MCF 10A (cell line): ENCODE measurements at regions not wholly inside any gene's neighbourhood (a gene's known extent, or its start where the extent isn't known, plus 50 kb on each side); places are given as distances from the start of the nearest gene placed in this dataset.

ENCODE experiments used
- BruUV-seq: library from RNA; stranded (reverse); fragments of 400-500 nt; replicated peaks from 2 replicates; lab custom pipeline; 2021; lab: Mats Ljungman, UMichigan
- CTCF ChIA-PET: fragments of 300-600 bp; sonication (Branson Sonifier 250); formaldehyde crosslinking; extraction: SDS; loops from one replicate; lab custom pipeline; 2021; ENCODE audit warnings: antibody characterized with exemption, inconsistent platforms; lab: Yijun Ruan, JAX
- POLR2A ChIA-PET: fragments of 300-600, 350-650 bp; sonication (Branson Sonifier 250); formaldehyde crosslinking; extraction: SDS; loops from one replicate; lab custom pipeline; 2020; ENCODE audit warnings: antibody characterized with exemption, inconsistent platforms; lab: Yijun Ruan, JAX
- DNase-seq: peaks from one replicate; pipeline ENCODE4 v3.0.0-alpha.2; 2018; ENCODE audit not compliant: unreplicated experiment
- H3K27ac Mint-ChIP-seq: one replicate; pipeline ENCODE4 v1.8.0; 2022; ENCODE audit warnings: mild to moderate bottlenecking, low read depth, mixed read lengths; ENCODE audit not compliant: unreplicated experiment
- H3K27me3 Mint-ChIP-seq: one replicate; pipeline ENCODE4 v1.8.0; 2022; ENCODE audit warnings: mixed read lengths; ENCODE audit not compliant: insufficient read depth, unreplicated experiment
- H3K36me3 Mint-ChIP-seq: one replicate; pipeline ENCODE4 v1.8.0; 2022; ENCODE audit warnings: mild to moderate bottlenecking, moderate library complexity, mixed read lengths; ENCODE audit not compliant: insufficient read depth, unreplicated experiment
- H3K4me1 Mint-ChIP-seq: one replicate; pipeline ENCODE4 v1.8.0; 2022; ENCODE audit warnings: mixed read lengths; ENCODE audit not compliant: insufficient read depth, unreplicated experiment
- H3K4me3 Mint-ChIP-seq: one replicate; pipeline ENCODE4 v1.8.0; 2022; ENCODE audit warnings: mild to moderate bottlenecking, moderate library complexity, mixed read lengths; ENCODE audit not compliant: unreplicated experiment
- H3K9me3 Mint-ChIP-seq: one replicate; pipeline ENCODE4 v1.8.0; 2022; ENCODE audit warnings: mixed read lengths; ENCODE audit not compliant: unreplicated experiment
- intact Hi-C: fragments of 100-400 bp; cut with micrococcal nuclease; formaldehyde crosslinking; loops from 2 replicates; pipeline ENCODE4 v1.14.1; 2022
- TF ChIP-seq, protein P1 (sequence below): fragments of 200-600 bp; IDR thresholded peaks from one replicate; pipeline ENCODE4 v1.8.0; 2022; ENCODE audit warnings: antibody characterized with exemption, mild to moderate bottlenecking; ENCODE audit not compliant: unreplicated experiment

DNA sequence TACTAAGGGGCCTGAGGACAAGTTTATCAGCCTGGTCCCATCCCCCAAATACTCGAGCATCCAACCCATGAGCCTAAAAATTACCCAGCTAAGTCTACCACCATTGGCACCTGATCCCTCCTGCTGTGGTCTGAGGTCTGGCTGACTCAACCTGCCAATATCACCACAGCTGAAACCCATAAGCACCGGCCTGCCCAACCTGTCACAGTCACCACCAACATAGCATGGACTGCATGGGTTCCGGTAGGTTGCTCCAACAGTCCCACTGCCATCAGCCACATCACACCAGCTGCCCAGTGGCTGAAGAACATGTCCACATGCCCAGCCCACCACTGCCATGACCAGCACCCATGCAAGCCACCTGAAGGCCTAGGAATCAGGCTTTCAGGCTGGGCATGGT is 495.0 kb downstream of the PRELID2 start:
- H3K36me3 Mint-ChIP-seq: no peaks in the 10 kb centered on the region
- POLR2A ChIA-PET: interaction anchor here (1.0 kb wide), 1 partner anchor 1136 kb away, joined by 3 read pairs; no protein-coding TSS in a partner anchor
- no peak overlapping the region for H3K27ac Mint-ChIP-seq
- no peak overlapping the region for H3K4me3 Mint-ChIP-seq
- DNase-seq: no peak
- no peaks in the 10 kb centered on the region for H3K27me3 Mint-ChIP-seq
- intact Hi-C loops: no loop called here
- peaks cover 23% of the 10 kb centered on the region for H3K9me3 Mint-ChIP-seq
- no peaks in the 10 kb centered on the region for H3K4me1 Mint-ChIP-seq
- BruUV-seq: no TSS peak
- TF ChIP-seq, protein P1, sequence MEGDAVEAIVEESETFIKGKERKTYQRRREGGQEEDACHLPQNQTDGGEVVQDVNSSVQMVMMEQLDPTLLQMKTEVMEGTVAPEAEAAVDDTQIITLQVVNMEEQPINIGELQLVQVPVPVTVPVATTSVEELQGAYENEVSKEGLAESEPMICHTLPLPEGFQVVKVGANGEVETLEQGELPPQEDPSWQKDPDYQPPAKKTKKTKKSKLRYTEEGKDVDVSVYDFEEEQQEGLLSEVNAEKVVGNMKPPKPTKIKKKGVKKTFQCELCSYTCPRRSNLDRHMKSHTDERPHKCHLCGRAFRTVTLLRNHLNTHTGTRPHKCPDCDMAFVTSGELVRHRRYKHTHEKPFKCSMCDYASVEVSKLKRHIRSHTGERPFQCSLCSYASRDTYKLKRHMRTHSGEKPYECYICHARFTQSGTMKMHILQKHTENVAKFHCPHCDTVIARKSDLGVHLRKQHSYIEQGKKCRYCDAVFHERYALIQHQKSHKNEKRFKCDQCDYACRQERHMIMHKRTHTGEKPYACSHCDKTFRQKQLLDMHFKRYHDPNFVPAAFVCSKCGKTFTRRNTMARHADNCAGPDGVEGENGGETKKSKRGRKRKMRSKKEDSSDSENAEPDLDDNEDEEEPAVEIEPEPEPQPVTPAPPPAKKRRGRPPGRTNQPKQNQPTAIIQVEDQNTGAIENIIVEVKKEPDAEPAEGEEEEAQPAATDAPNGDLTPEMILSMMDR: no peak
- CTCF ChIA-PET: interaction anchor here (0.6 to 1.4 kb wide), 3 partner anchors 487 to 872 kb away, joined by 3 to 4 read pairs (median 4); no protein-coding TSS in a partner anchor

DNA sequence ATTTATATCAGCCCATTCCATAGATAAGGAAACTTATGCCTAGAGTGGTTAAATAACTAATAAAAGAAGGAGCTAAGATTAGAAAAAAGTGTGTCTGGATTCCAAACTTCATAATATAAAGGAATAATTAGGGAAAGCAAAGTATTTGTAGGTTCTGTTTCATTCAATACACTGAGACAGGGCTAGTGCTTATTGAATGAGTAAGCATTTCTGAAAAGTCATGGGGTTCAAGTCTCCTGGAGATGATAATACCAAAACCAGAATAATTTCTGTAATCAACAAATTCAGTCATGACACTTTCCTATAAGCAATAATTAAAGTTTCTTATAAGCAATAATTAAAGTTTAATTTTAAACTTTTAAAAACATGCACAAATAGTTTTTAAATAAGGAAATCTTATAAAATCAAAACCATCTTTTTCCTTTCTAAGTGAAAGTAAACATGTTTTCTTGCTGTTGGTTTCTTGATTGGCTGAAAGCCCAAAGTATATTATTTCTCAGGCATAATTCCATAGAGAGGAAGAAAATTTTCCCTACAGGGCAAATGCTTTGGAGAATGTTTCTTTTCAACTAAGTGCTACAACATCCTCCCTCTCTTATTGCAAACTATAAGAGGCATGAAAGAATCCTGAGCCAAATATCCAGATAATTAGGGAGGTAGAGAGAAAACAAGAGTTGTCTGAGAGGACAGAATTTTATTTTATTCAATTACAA is 510.2 kb downstream of the PRELID2 start:
- Mint-ChIP-seq H3K27me3 (no peaks in the 10 kb centered on the region), H3K4me3 (no peak overlapping the region), H3K4me1 (peaks cover 6% of the 10 kb centered on the region), H3K36me3 (no peaks in the 10 kb centered on the region), H3K27ac (no peak overlapping the region), H3K9me3 (no peaks in the 10 kb centered on the region)
- ChIA-PET CTCF (interaction anchor here (1.0 kb wide), 1 partner anchor 22 kb away, joined by 3 read pairs; no protein-coding TSS in a partner anchor), POLR2A (interaction anchor here (0.7 kb wide), 1 partner anchor 503 kb away, joined by 3 read pairs; no protein-coding TSS in a partner anchor)
- TF ChIP-seq, protein P1: no peak
- DNase-seq: no peak
- no TSS peak for BruUV-seq
- intact Hi-C loops: no loop called here

DNA sequence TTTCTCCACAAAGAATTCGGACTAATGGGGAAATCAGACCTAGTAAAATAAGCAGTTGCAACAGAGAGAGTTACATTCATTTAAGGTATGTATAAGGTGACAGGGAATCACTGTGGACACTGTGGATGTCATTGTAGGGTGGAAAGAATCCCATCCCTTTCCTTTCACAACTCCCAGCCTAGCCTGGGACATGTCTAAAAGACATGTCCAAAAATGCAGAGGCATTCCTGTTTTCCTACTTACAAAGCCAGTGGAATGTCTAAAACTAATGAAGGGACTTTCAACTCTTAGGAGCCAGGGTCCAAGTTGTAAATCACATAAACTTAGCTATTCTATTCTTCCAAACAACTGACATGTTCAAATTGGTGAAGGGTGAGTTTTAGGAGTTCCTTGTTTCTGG is 511.0 kb downstream of the PRELID2 start:
- TF ChIP-seq, protein P1: no peak

DNA sequence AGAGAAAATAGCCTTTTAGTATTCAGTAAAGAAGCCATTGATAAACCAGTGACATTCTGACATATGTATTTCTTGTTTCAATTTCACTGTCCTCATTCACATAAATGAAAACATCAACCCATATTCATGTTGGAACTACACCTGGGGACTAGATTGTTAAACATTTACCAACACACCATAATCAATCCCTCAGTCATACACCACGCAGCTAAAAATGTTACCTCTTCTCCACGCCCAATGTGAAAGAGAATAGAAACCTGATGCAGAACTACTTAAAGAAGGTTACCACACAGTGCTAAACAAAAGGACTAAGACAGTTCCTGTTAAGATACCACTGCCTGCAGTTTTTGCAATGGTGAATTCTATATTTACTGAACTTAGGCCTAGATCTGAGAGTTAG is 518.9 kb downstream of the PRELID2 start:
- no peaks in the 10 kb centered on the region for H3K27me3 Mint-ChIP-seq
- no TSS peak for BruUV-seq
- DNase-seq: no peak
- TF ChIP-seq, protein P1: no peak
- no peak overlapping the region for H3K4me3 Mint-ChIP-seq
- no peaks in the 10 kb centered on the region for H3K36me3 Mint-ChIP-seq
- CTCF ChIA-PET: no interaction called here
- intact Hi-C loops: no loop called here
- H3K4me1 Mint-ChIP-seq: no peaks in the 10 kb centered on the region
- H3K27ac Mint-ChIP-seq: no peak overlapping the region
- POLR2A ChIA-PET: no interaction called here
- no peaks in the 10 kb centered on the region for H3K9me3 Mint-ChIP-seq

More for the DNA sequence above, 511.0 kb downstream of the PRELID2 start:
- no peaks in the 10 kb centered on the region for H3K9me3 Mint-ChIP-seq
- CTCF ChIA-PET: interaction anchor here (1.0 kb wide), 1 partner anchor 23 kb away, joined by 3 read pairs; no protein-coding TSS in a partner anchor
- BruUV-seq: no TSS peak
- intact Hi-C loops: no loop called here
- H3K4me3 Mint-ChIP-seq: no peak overlapping the region
- H3K36me3 Mint-ChIP-seq: no peaks in the 10 kb centered on the region
- no peak overlapping the region for H3K27ac Mint-ChIP-seq
- no peaks in the 10 kb centered on the region for H3K27me3 Mint-ChIP-seq
- POLR2A ChIA-PET: no interaction called here
- DNase-seq: no peak
- H3K4me1 Mint-ChIP-seq: peaks cover 6% of the 10 kb centered on the region
